22Rv1 (cell line): ENCODE measurements at regions not wholly inside any gene's neighbourhood (a gene's known extent, or its start where the extent isn't known, plus 50 kb on each side); places are given as distances from the start of the nearest gene placed in this dataset.

Experiments
- CTCF ChIP-seq: fragments of 450-650 bp; IDR thresholded peaks from 2 replicates; pipeline ENCODE4 v1.5.1; 2017; ENCODE audit warnings: mild to moderate bottlenecking
- ZFX ChIP-seq: fragments of 450-650 bp; IDR thresholded peaks from 2 replicates; pipeline ENCODE4 v1.6.1; 2017; ENCODE audit warnings: antibody characterized with exemption, borderline replicate concordance

DNA sequence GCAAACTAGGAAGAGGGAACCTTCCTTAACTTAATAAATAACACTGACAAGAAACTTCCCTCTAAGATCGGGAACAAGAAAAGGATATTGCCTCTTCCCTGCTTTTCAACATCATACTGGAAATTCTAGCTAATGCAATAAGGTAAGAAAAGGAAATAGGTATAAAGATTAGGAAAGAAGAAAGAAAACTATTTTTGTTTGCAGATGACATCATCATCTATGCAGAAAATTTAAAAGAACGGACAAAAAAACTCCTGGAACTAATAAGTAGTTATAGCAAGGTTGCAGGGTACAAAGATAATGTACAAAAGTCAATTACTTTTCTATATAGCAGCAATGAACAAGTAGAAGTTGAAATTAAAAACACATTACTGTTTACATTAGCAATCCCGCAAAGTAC, 164.8 kb downstream of the WDR11 start:
- TF ChIP-seq CTCF = no peak
- no peak for TF ChIP-seq ZFX
